ENCODE measurements at regions not wholly inside any gene's neighbourhood (a gene's known extent, or its start where the extent isn't known, plus 50 kb on each side); places are given as distances from the start of the nearest gene placed in this dataset.

DNA sequence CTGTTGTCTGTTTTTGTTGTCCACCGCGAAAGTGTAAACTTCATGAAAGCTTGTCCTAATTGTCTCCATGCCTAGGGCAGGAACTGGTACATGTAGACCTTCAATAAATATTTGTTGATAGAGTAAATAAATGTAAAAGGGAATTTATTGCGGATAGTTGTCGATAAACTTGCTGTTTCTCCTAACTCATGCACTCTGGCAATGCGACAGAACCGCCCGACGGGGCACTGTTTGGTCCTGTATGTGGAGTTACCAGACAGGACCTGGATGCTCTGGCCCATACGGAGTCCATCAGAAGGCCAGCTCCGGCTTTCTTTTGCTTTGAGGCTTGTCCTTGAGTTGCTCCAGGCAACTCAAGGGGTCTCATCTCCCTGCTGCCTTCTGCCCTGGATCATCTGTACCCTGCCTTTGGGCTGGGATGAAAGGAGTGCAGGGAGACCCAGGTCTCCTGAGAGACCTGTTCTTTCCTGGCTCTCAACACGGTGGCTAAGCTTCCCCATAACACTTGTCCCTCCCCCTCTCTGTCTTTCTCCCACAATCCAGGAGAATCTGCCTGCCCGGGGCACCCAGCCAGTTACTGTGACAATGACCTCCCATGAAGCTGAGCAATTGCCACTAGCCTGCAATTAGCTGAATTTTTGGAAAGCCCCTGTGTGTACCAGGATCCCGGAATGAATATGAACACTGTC is 149.5 kb upstream of the PTCH1 start:
- 75% methylated on average over 13 of the region's 13 CpGs for WGBS, 2 donors
- no peak overlapping the region for H3K4me3 ChIP-seq
- no peaks in the 10 kb centered on the region for H3K9me3 ChIP-seq
- no peaks in the 10 kb centered on the region for H3K36me3 ChIP-seq
- TF ChIP-seq, protein P1, sequence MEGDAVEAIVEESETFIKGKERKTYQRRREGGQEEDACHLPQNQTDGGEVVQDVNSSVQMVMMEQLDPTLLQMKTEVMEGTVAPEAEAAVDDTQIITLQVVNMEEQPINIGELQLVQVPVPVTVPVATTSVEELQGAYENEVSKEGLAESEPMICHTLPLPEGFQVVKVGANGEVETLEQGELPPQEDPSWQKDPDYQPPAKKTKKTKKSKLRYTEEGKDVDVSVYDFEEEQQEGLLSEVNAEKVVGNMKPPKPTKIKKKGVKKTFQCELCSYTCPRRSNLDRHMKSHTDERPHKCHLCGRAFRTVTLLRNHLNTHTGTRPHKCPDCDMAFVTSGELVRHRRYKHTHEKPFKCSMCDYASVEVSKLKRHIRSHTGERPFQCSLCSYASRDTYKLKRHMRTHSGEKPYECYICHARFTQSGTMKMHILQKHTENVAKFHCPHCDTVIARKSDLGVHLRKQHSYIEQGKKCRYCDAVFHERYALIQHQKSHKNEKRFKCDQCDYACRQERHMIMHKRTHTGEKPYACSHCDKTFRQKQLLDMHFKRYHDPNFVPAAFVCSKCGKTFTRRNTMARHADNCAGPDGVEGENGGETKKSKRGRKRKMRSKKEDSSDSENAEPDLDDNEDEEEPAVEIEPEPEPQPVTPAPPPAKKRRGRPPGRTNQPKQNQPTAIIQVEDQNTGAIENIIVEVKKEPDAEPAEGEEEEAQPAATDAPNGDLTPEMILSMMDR (IDR thresholded peaks at IDR 0.05), result no peak
- no peak for TF ChIP-seq EP300 (IDR thresholded peaks at IDR 0.05)
- H3K27me3 ChIP-seq, result no peaks in the 10 kb centered on the region
- peak; percentile 8 to 17 for DNase-seq (ENCODE audit: low spot score in 2 of 2)
- H3K4me1 ChIP-seq, result peaks cover 0 to 7% (median 0%) of the 10 kb centered on the region in 4 donors
- no peak overlapping the region for H3K27ac ChIP-seq

DNA sequence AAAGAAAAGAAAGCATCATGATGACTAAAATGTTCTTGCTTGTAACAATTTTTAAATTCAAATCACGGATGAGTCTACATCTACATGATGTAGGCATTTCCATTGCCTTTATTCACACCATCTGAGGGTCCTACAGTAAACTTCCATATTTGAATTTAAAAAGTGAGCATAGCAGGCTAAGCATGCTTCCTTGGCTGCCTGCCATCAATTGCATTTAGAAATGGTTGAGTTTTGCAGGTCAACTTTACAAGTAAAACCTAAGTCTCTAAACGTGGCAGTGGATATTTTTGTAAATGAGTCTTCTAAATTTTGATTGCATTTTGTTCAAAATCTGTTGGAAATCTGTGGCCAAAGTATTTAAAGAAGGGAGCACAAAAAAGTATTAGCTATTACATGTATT is 136.5 kb upstream of the PTCH1 start:
- WGBS, 2 donors, result 57 to 65% methylated on average over 2 of the region's 2 CpGs
- no peak for TF ChIP-seq EP300 (IDR thresholded peaks at IDR 0.05)
- TF ChIP-seq, protein P1 (IDR thresholded peaks at IDR 0.05), result no peak
- TF ChIP-seq POLR2A (IDR thresholded peaks at IDR 0.05), result no peak
- no peak overlapping the region for H3K4me3 ChIP-seq
- H3K4me1 ChIP-seq, result no peaks in the 10 kb centered on the region
- H3K27ac ChIP-seq, result no peak overlapping the region
- no peaks in the 10 kb centered on the region for H3K9me3 ChIP-seq
- no peak for DNase-seq (ENCODE audit: low spot score in 2 of 2)
- H3K36me3 ChIP-seq, result no peaks in the 10 kb centered on the region
- H3K27me3 ChIP-seq, result peaks cover 0 to 2% of the 10 kb centered on the region in 2 donors

DNA sequence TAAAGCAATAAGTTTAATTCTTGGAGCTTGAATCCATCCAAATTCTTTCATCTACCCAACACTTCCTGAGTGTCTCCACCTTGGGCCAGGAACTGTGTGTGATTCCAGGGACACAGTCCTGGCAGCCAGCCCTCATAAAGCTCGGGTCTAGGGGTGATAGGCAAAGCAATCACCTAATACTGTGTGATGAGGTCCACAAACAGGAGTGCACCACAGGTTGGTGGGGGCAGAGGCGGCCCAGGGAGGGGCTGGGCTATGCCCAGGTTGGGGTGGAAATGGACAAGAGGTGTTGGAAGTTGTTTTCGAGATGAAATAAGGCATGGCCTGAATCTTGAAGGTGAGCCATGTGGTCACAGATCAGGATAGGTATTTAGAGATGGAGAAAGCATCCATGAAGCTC is 133.9 kb upstream of the PTCH1 start:
- WGBS, 2 donors, result 57 to 75% methylated on average over 3 of the region's 3 CpGs
- TF ChIP-seq, protein P1 (IDR thresholded peaks at IDR 0.05), result no peak

DNA sequence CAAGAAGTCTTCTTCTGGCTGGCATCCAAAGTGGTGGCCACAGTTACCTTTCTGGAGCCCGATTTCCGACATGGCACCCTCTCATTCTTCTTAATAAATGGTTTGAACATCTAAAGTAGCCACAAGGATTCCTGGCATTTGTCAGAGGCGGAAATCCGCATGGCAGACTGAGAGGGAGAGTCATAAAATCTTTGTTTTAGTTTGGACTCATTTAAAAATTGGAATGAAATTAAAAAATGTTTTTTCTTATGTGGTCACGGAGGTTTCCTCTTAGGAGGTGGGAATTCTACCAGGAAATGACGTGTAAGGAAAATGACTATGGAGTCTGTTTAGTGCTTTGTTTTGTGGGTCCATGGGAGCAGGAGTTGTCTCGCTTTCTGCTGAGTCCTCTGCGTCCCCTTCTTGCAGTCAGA is 133.0 kb upstream of the PTCH1 start:
- peaks cover 0 to 5% (median 0%) of the 10 kb centered on the region in 4 donors for H3K4me1 ChIP-seq
- H3K36me3 ChIP-seq, result no peaks in the 10 kb centered on the region
- H3K9me3 ChIP-seq, result no peaks in the 10 kb centered on the region
- no peaks in the 10 kb centered on the region for H3K27me3 ChIP-seq
- peak overlapping the region in 1 of 4 donors; percentile 29 for H3K27ac ChIP-seq
- peak overlapping the region in 2 of 4 donors; percentile 3 to 30 for H3K4me3 ChIP-seq
- TF ChIP-seq POLR2A (IDR thresholded peaks at IDR 0.05) (no peak), EP300 (IDR thresholded peaks at IDR 0.05) (no peak)
- TF ChIP-seq, protein P1 (IDR thresholded peaks at IDR 0.05), result no peak
- DNase-seq (ENCODE audit: low spot score in 2 of 2), result no peak
- 63 to 73% methylated on average over 8 of the region's 8 CpGs for WGBS, 2 donors

More for the DNA sequence above, 133.9 kb upstream of the PTCH1 start:
- no peaks in the 10 kb centered on the region for H3K27me3 ChIP-seq
- no peaks in the 10 kb centered on the region for H3K9me3 ChIP-seq
- peaks cover 0 to 5% (median 0%) of the 10 kb centered on the region in 4 donors for H3K4me1 ChIP-seq
- H3K4me3 ChIP-seq, result no peak overlapping the region
- no peak overlapping the region for H3K27ac ChIP-seq
- H3K36me3 ChIP-seq, result no peaks in the 10 kb centered on the region
- no peak for DNase-seq (ENCODE audit: low spot score in 2 of 2)

DNA sequence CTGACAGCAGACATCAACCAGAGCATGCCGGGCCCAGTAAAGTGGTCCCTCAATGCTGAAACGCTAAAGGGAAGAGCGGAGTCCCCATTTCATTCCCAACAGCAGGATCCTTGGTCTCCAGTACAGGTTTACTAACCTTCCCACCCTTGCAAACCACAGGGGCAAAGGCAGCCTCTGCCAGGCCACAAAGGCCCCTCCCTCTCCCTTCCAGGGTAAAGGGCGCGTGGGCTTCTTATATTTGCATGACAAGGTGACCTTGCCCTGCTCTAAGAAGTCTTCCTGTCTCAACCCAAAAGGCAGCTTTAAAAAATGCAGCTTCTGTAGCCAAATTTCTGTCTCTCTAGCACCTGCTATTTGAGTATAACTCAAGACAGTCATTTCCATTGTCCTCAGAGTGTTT is 131.5 kb upstream of the PTCH1 start:
- Histone ChIP-seq H3K9me3 (no peaks in the 10 kb centered on the region), H3K27me3 (no peaks in the 10 kb centered on the region), H3K4me1 (peaks cover 0 to 5% (median 0%) of the 10 kb centered on the region in 4 donors), H3K36me3 (no peaks in the 10 kb centered on the region), H3K27ac (no peak overlapping the region), H3K4me3 (no peak overlapping the region)
- TF ChIP-seq, protein P1 (IDR thresholded peaks at IDR 0.05), result no peak
- no peak for TF ChIP-seq EP300 (IDR thresholded peaks at IDR 0.05)
- TF ChIP-seq POLR2A (IDR thresholded peaks at IDR 0.05), result no peak
- WGBS, 2 donors, result 87 to 98% methylated on average over 5 of the region's 5 CpGs
- no peak for DNase-seq (ENCODE audit: low spot score in 2 of 2)
